Posterior vena cava (tissue), 2 donors: ENCODE measurements at regions not wholly inside any gene's neighbourhood (a gene's known extent, or its start where the extent isn't known, plus 50 kb on each side); places are given as distances from the start of the nearest gene placed in this dataset.
A peak's percentile ranks its signal among the peaks of the same experiment; 100 is the strongest.

Experiments
- DNase-seq: peaks from one replicate; pipeline ENCODE4 v3.0.0-alpha.2; 2020; ENCODE audit warnings: low spot score
- intact Hi-C, 2 donors: fragments of 100-400 bp; cut with DNase I; formaldehyde crosslinking; loops; one replicate each; pipeline versions ENCODE4 v1.14.1 to v1.14.2; 2022 to 2023
- donor health status: DM: yes; HTN: yes; CAD: no.
- donor health status: DM: yes; HTN: yes; CAD: no.

- peak; percentile 82 for DNase-seq
These were observed 190.2 kb upstream of the GSE1 start for GRCh38 chr16:85422632-85423550.

GRCh38 chr16:85423631-85424030 is 189.5 kb upstream of the GSE1 start:
- DNase-seq, result peak; percentile 66
- intact Hi-C loops, result loop anchor here in 1 of 2 donors (10.0 kb wide), 1 partner anchor 291 kb away; no protein-coding TSS in a partner anchor

More at GRCh38 chr16:85422632-85423550, 190.2 kb upstream of the GSE1 start:
- intact Hi-C loops, result loop anchor here in 1 of 2 donors (10.0 kb wide), 1 partner anchor 292 kb away; no protein-coding TSS in a partner anchor

- DNase-seq, result peak; percentile 80
- intact Hi-C loops, result loop anchor here in 1 of 2 donors (10.0 kb wide), 1 partner anchor 290 kb away; no protein-coding TSS in a partner anchor
These were observed 188.7 kb upstream of the GSE1 start for GRCh38 chr16:85424260-85425073.

GRCh38 chr16:85425074-85425662 is 188.0 kb upstream of the GSE1 start:
- peak; percentile 49 for DNase-seq
- intact Hi-C loops, result loop anchor here in 1 of 2 donors (10.0 kb wide), 1 partner anchor 290 kb away; no protein-coding TSS in a partner anchor

GRCh38 chr16:85426806-85427205 is 186.3 kb upstream of the GSE1 start:
- DNase-seq, result peak; percentile 48
- intact Hi-C loops, result loop anchor here (2.0 to 10.0 kb wide), 2 partner anchors 16 to 288 kb away; no protein-coding TSS in a partner anchor

- DNase-seq, result peak; percentile 79
- intact Hi-C loops, result loop anchor here in 1 of 2 donors (10.0 kb wide), 1 partner anchor 286 kb away; no protein-coding TSS in a partner anchor
These were observed 184.8 kb upstream of the GSE1 start for GRCh38 chr16:85428168-85428898.

- DNase-seq, result peak; percentile 76
- intact Hi-C loops, result loop anchor here in 1 of 2 donors (10.0 kb wide), 1 partner anchor 286 kb away; no protein-coding TSS in a partner anchor
These were observed 184.0 kb upstream of the GSE1 start for GRCh38 chr16:85428899-85429775.

GRCh38 chr16:85429776-85430522 is 183.2 kb upstream of the GSE1 start:
- peak; percentile 58 for DNase-seq
- intact Hi-C loops, result loop anchor here in 1 of 2 donors (10.0 kb wide), 1 partner anchor 285 kb away; no protein-coding TSS in a partner anchor

- DNase-seq, result peak; percentile 81
- intact Hi-C loops, result no loop called here
These were observed 182.3 kb upstream of the GSE1 start for GRCh38 chr16:85430523-85431421.

- DNase-seq, result peak; percentile 64
- intact Hi-C loops, result no loop called here
These were observed 181.5 kb upstream of the GSE1 start for GRCh38 chr16:85431431-85432124.

GRCh38 chr16:85432606-85433005 is 180.5 kb upstream of the GSE1 start:
- intact Hi-C loops, result no loop called here
- no peak for DNase-seq

- DNase-seq, result no peak
- intact Hi-C loops, result no loop called here
These were observed 179.6 kb upstream of the GSE1 start for GRCh38 chr16:85433477-85433876.

GRCh38 chr16:85435286-85435685 is 177.8 kb upstream of the GSE1 start:
- intact Hi-C loops, result no loop called here
- no peak for DNase-seq

- no peak for DNase-seq
- intact Hi-C loops, result no loop called here
These were observed 177.4 kb upstream of the GSE1 start for GRCh38 chr16:85435700-85436099.

GRCh38 chr16:85436207-85436606 is 176.9 kb upstream of the GSE1 start:
- intact Hi-C loops, result no loop called here
- DNase-seq, result no peak
